A673 (cell line): ENCODE measurements at regions not wholly inside any gene's neighbourhood (a gene's known extent, or its start where the extent isn't known, plus 50 kb on each side); places are given as distances from the start of the nearest gene placed in this dataset.

Experiments
- EZH2 ChIP-seq: fragments of 200-600 bp; sonication (generic); IDR thresholded peaks from 2 replicates; pipeline ENCODE4 v1.6.1; 2017; ENCODE audit warnings: borderline replicate concordance, low read depth, mild to moderate bottlenecking, mixed read lengths, antibody characterized with exemption, low read length; ENCODE audit not compliant: poor library complexity, severe bottlenecking
- TF ChIP-seq, protein P1 (sequence below): fragments of 300-800, 200-600 bp; sonication (generic); conservative IDR thresholded peaks from 2 replicates; pipeline ENCODE4 v1.5.1; 2017; ENCODE audit warnings: low read depth, mild to moderate bottlenecking, antibody characterized with exemption, low read length, moderate library complexity, mixed read lengths

- TF ChIP-seq, protein P1, sequence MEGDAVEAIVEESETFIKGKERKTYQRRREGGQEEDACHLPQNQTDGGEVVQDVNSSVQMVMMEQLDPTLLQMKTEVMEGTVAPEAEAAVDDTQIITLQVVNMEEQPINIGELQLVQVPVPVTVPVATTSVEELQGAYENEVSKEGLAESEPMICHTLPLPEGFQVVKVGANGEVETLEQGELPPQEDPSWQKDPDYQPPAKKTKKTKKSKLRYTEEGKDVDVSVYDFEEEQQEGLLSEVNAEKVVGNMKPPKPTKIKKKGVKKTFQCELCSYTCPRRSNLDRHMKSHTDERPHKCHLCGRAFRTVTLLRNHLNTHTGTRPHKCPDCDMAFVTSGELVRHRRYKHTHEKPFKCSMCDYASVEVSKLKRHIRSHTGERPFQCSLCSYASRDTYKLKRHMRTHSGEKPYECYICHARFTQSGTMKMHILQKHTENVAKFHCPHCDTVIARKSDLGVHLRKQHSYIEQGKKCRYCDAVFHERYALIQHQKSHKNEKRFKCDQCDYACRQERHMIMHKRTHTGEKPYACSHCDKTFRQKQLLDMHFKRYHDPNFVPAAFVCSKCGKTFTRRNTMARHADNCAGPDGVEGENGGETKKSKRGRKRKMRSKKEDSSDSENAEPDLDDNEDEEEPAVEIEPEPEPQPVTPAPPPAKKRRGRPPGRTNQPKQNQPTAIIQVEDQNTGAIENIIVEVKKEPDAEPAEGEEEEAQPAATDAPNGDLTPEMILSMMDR: no peak
- TF ChIP-seq EZH2: no peak
These were observed 186.5 kb upstream of the ATP6AP2 start for GRCh38 chrX:40394302-40394701.
